HUES64 (cell line): ENCODE measurements at regions not wholly inside any gene's neighbourhood (a gene's known extent, or its start where the extent isn't known, plus 50 kb on each side); places are given as distances from the start of the nearest gene placed in this dataset.

ENCODE experiments used
- H3K27ac ChIP-seq: 2 replicates; pipeline ENCODE4 v1.7.0; 2013; ENCODE audit warnings: low read depth, low read length, inconsistent platforms
- H3K27me3 ChIP-seq: 2 replicates; pipeline ENCODE4 v1.6.1; 2013; ENCODE audit warnings: mild to moderate bottlenecking, low read length; ENCODE audit not compliant: insufficient read depth
- H3K36me3 ChIP-seq: 2 replicates; pipeline ENCODE4 v1.6.1; 2013; ENCODE audit warnings: mild to moderate bottlenecking, low read length; ENCODE audit not compliant: insufficient read depth
- H3K4me1 ChIP-seq: 2 replicates; pipeline ENCODE4 v1.6.1; 2013; ENCODE audit warnings: mild to moderate bottlenecking, low read length, moderate library complexity; ENCODE audit not compliant: insufficient read depth
- H3K4me3 ChIP-seq: 2 replicates; pipeline ENCODE4 v1.5.1; 2013; ENCODE audit warnings: mild to moderate bottlenecking, low read length, moderate library complexity
- H3K9ac ChIP-seq: 2 replicates; pipeline ENCODE4 v1.6.1; 2013; ENCODE audit warnings: mild to moderate bottlenecking, low read depth, low read length
- H3K9me3 ChIP-seq: 2 replicates; pipeline ENCODE4 v1.6.1; 2013; ENCODE audit warnings: low read depth, low read length; ENCODE audit not compliant: insufficient read depth
- WGBS: fragments of 150-250, 120-280 bp; methylation state at CpG from one replicate; pipeline ENCODE4 v1.1.7; 2013; ENCODE audit warnings: missing lambda C conversion rate; 5-methylcytosine and 5-hydroxymethylcytosine counted together

DNA sequence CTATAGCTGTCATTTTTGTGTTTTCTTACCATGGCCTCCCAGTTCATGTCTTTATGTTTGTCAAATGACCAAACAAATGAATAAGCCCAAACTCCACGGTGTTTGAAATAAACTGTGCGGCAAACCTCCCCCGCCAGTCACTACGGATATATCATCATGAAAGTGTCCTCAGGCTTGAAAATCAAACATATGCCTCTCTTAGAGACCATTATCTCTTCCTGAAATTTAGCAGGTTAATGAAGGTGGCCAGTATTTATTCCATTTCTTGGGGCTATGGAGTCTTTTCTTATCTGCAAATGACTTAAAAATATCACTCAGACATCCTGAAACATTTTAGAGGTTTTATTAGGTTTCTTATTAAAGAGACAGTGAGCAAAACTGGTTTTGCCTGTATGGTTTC, 610.3 kb upstream of the CDH5 start:
- Histone ChIP-seq H3K4me3 (no peak overlapping the region), H3K27me3 (no peaks in the 10 kb centered on the region), H3K4me1 (peaks cover 9% of the 10 kb centered on the region), H3K9ac (no peak overlapping the region), H3K36me3 (no peaks in the 10 kb centered on the region), H3K27ac (no peak overlapping the region), H3K9me3 (no peaks in the 10 kb centered on the region)
- 88% methylated on average over 4 of the region's 4 CpGs for WGBS

DNA sequence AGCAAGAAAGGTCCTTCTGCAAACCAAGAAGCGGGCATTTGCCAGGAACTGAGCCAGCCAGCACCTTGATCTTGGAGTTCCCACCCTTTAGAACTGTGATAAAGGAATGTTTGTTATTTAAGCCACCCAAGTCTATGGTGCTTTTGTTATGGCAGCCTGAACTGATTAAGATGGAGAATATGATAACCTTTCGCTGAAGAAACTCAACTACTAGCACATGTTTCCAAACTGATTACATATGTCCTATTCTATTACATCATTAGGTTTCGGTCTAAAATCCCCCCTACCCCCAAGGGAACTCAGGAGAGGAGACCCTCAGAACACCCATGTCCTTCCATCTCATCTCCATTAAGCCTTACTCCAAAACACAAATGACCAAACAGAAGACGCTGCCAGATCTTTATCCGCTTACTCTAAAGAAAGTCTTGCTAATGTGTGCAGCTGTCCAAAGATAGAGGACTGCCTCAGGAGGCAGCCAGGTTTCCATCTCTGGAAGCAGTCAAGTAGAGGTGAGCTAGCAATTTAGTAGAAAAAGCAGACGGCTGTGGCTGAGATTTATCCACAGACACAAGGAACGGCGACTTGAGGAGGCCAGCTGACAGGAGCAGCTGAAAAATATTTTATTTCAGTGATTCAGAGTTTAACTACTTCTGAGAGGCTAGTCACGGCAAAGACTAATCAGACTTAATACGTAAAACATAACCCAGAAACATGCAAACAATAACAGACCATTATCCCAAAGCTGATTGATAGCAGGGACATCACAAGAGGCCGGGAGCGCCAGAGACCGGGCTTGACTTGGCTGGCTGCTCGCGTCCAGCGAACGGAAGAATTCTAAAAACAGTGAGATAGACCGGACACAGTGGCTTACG, 611.4 kb upstream of the CDH5 start:
- Histone ChIP-seq H3K9ac (no peak overlapping the region), H3K27ac (no peak overlapping the region), H3K9me3 (no peaks in the 10 kb centered on the region), H3K36me3 (no peaks in the 10 kb centered on the region), H3K4me3 (no peak overlapping the region), H3K27me3 (no peaks in the 10 kb centered on the region), H3K4me1 (peaks cover 2% of the 10 kb centered on the region; the same call in 1 of the 2 replicates)
- WGBS = 96% methylated on average over 19 of the region's 19 CpGs

DNA sequence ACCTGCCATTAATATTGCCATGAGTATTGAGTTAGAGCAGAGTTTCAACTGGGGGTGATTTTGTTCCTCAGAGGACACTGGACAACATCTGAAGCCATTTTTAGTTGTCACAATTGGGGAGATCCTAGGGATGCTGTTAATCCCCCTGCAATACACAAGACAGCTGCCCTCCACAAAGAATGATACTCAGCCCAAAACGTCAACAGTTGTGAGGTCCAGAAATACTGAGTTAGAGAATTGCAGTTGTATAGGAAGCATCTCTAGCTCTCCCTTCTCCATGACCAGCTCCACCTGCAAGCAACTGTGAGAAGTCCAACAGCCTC, 614.0 kb upstream of the CDH5 start:
- Histone ChIP-seq H3K9ac (no peak overlapping the region), H3K4me1 (peaks cover 8% of the 10 kb centered on the region; the same call in 1 of the 2 replicates), H3K27ac (no peak overlapping the region), H3K27me3 (no peaks in the 10 kb centered on the region), H3K9me3 (no peaks in the 10 kb centered on the region), H3K4me3 (no peak overlapping the region), H3K36me3 (no peaks in the 10 kb centered on the region)
- WGBS = no CpG with 5 or more reads among the region's 1 CpG

DNA sequence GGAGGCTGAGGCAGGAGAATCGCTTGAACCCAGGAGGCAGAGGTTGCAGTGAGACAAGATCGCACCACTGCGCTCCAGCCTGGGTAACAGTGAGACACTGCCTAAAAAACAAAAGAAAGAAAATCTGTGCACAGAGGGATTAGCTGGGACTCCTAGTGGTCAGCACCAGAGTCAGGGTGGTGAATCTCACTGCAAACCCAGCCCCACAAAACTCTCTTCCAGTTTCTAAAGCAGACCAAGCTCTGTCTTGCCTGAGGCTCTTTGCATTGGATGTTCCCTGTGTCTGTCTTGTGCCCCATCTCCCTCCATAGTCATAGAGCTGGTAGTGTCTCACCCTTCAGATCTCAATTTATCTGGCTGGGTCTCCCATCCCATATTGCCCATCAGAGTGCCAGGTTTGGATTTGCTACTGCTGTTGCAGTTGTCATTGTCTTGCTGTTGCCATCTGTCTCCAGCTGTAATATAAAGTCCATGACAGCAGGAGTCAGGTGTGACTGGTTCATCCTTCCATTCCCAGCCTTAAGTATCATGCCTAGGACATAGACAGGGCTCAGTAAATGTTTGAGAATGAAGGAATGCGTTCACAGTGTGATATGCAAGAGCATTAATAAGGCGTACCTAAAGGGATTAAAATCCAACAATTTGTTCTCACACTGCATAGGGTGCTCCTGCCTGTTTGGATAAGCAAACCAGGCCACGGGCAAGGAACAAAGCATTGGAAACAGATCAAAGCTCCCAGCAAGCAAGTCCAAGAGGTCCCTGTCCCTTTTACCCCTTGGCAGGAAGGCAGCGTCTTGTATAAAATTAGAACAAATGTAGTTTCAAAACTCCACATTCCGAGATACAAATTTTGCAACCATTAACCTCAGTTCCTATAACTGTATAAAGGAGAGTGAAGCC, 614.6 kb upstream of the CDH5 start:
- Histone ChIP-seq H3K9me3 (no peaks in the 10 kb centered on the region), H3K4me3 (no peak overlapping the region), H3K9ac (no peak overlapping the region), H3K27me3 (no peaks in the 10 kb centered on the region), H3K4me1 (peaks cover 8% of the 10 kb centered on the region; the same call in 1 of the 2 replicates), H3K27ac (no peak overlapping the region), H3K36me3 (no peaks in the 10 kb centered on the region)
- WGBS = 92% methylated on average over 7 of the region's 8 CpGs

DNA sequence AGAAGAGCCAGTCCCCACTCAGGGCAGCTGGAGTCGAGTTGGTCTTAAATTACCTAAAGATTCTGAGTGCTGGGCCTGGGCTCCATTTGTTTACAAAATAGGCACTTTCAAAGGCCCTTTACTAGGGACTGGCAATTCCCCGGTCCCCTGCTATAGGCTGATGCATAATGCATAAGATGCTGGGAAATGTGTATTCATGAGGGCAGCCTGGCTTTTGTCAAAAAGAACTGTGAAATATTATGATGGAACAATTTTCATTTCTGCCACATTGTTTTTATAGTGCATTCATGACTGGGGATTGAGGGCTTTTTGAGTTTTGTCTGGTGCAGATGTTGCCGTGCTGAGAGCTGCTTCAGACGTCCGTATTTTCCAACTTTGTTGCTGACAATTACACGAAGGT, 617.0 kb upstream of the CDH5 start:
- Histone ChIP-seq H3K27ac (no peak overlapping the region), H3K9me3 (no peaks in the 10 kb centered on the region), H3K9ac (no peak overlapping the region), H3K27me3 (no peaks in the 10 kb centered on the region), H3K4me1 (peaks cover 8% of the 10 kb centered on the region; the same call in 1 of the 2 replicates), H3K4me3 (no peak overlapping the region), H3K36me3 (no peaks in the 10 kb centered on the region)
- 67% methylated on average over 6 of the region's 6 CpGs for WGBS

DNA sequence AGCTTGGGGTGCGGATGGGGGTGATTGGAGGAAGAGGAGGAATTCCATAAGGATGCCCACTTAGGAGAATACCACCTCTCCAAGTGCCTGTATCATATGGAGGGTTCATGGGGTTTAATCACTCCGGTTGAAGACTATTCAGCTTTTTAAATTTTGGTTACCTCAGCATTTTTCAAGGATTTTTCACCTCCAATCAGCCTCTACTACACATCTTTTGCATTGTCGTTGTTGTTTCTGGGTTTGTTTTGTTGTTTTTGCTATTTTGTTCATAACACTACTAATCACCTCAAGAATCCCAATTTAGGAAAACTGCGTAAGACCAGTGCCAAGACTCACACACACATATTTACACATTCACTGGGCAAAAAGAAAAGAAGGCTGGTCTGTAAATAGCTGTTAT, 619.5 kb upstream of the CDH5 start:
- Histone ChIP-seq H3K9ac (no peak overlapping the region), H3K4me3 (no peak overlapping the region), H3K9me3 (no peaks in the 10 kb centered on the region), H3K4me1 (peaks cover 8% of the 10 kb centered on the region; the same call in 1 of the 2 replicates), H3K27me3 (no peaks in the 10 kb centered on the region), H3K36me3 (no peaks in the 10 kb centered on the region), H3K27ac (no peak overlapping the region)
- WGBS = 100% methylated on average over 1 of the region's 4 CpGs

DNA sequence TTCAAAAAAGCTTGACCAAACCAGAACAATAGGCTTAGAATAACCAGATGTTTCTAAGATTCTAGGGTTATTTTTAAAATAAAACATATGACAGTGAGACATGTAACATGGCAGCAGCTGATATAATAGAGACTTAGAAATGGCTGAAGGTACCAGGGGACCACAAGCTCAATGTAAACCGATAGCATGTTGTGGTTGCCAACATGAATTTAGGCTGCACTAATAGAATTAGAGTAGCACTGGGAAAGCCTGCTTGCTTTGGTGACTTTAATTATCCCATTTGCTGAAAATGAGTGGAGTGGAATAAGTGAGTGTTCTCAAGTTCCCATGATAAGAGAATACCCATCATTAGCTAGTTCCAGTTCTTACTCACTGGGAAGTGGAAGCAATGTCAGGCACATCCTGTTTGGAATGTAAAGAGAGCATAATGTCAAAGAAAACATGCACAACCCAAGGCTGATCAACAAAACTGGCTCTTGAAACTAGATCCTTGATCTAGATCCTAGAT, 621.2 kb upstream of the CDH5 start:
- WGBS = 93% methylated on average over 1 of the region's 1 CpG
- Histone ChIP-seq H3K27me3 (no peaks in the 10 kb centered on the region), H3K4me1 (peaks cover 8% of the 10 kb centered on the region; the same call in 1 of the 2 replicates)

DNA sequence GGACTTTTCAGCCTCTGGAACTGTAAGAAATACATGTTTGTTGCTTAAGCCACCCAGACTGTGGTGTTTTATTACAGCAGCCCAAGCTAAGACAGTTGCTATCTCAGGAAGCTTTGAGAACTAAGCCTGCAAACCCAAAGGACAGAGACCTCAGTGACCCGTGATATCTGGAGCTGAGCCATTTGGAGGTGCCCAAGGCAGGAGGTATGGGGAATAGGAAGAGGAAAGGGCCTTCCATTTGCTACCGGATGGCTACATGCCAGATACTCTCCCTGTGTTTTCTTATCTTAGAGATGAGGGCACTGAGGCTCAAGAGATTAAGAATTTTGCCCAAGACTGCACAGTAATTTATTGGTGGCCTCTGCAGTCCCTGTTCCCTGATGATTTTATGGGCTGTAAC, 622.1 kb upstream of the CDH5 start:
- H3K4me3 ChIP-seq = no peak overlapping the region
- H3K27me3 ChIP-seq = no peaks in the 10 kb centered on the region
- no peak overlapping the region for H3K27ac ChIP-seq
- no peak overlapping the region for H3K9ac ChIP-seq
- 94% methylated on average over 2 of the region's 2 CpGs for WGBS
- H3K4me1 ChIP-seq = peaks cover 4% of the 10 kb centered on the region; the same call in 1 of the 2 replicates
- H3K9me3 ChIP-seq = no peaks in the 10 kb centered on the region
- H3K36me3 ChIP-seq = no peaks in the 10 kb centered on the region

More for the DNA sequence above, 621.2 kb upstream of the CDH5 start:
- H3K9me3 ChIP-seq = no peaks in the 10 kb centered on the region
- H3K4me3 ChIP-seq = no peak overlapping the region
- H3K36me3 ChIP-seq = no peaks in the 10 kb centered on the region
- no peak overlapping the region for H3K9ac ChIP-seq
- H3K27ac ChIP-seq = no peak overlapping the region

DNA sequence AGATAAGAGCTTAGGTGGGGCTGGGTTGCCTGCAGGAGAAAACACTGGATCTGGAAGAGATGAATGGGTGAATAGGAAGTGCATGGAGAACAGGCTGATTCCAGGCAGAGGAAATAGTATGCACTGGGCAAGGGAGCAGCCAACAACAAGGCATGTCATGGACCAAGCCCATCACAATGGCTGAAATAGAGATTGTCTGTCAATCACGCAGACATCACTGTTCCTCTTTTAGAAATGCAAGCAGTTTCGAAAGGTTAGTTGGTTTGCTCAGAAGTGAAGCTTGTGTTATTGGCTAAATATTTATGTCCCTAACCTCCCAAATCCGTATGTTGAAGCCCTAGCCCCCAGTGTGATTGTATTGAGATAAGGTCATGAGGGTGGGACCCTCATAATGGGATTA, 621.7 kb upstream of the CDH11 start:
- no peaks in the 10 kb centered on the region for H3K4me1 ChIP-seq

DNA sequence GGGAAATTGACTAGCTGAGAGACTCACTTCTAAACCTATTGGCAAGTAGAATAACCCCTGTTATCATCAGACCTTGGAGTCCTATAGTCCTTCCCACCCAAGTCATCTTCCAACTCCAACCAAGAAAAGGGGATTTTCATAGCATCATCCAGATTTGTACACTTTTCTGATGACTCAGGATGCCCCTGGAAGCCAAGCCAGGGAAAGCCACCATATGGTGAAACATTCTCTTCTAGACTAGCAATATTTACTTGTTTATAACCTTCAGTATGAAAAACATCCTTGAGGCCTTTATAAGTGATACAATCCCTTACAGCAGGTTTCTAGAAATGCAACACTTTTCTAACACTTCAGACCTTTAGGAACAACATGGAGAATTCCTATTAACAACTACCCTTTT, 618.8 kb upstream of the CDH11 start:
- Histone ChIP-seq H3K4me1 (peaks cover 12% of the 10 kb centered on the region; the same call in 1 of the 2 replicates), H3K27ac (no peak overlapping the region)

More for the DNA sequence above, 621.7 kb upstream of the CDH11 start:
- H3K9ac ChIP-seq = no peak overlapping the region
- no peak overlapping the region for H3K4me3 ChIP-seq
- H3K27me3 ChIP-seq = no peaks in the 10 kb centered on the region
- 97% methylated on average over 3 of the region's 3 CpGs for WGBS
- H3K27ac ChIP-seq = no peak overlapping the region
- H3K9me3 ChIP-seq = no peaks in the 10 kb centered on the region
- H3K36me3 ChIP-seq = no peaks in the 10 kb centered on the region

DNA sequence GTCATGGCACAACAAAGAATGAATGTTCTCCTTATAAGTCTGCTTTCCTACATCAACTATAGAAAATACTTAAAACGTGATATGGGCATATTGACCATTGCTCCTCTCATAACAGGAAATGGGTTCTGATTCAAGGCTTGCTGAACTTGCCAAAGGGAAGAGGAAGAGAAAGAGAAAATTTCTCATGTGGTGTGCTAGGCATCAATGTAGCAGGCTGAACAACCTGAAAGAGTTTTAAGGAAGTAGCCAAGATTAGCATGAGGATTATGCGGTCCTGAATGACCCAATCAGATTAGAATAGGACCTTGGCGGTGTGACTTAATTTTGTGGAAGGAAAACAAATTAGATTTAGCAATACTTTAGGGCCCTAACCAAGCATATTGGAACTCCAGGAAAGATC, 617.7 kb upstream of the CDH11 start:
- 88% methylated on average over 3 of the region's 3 CpGs for WGBS
- Histone ChIP-seq H3K4me1 (peaks cover 12% of the 10 kb centered on the region; the same call in 1 of the 2 replicates), H3K27me3 (no peaks in the 10 kb centered on the region), H3K27ac (no peak overlapping the region), H3K9me3 (no peaks in the 10 kb centered on the region), H3K9ac (no peak overlapping the region), H3K4me3 (no peak overlapping the region), H3K36me3 (no peaks in the 10 kb centered on the region)

More for the DNA sequence above, 618.8 kb upstream of the CDH11 start:
- Histone ChIP-seq H3K9ac (no peak overlapping the region), H3K9me3 (no peaks in the 10 kb centered on the region), H3K27me3 (no peaks in the 10 kb centered on the region), H3K4me3 (no peak overlapping the region), H3K36me3 (no peaks in the 10 kb centered on the region)
